Gastroesophageal sphincter (tissue), 4 donors: ENCODE measurements at regions not wholly inside any gene's neighbourhood (a gene's known extent, or its start where the extent isn't known, plus 50 kb on each side); places are given as distances from the start of the nearest gene placed in this dataset.

Source experiments
- ATAC-seq: fragments of 150-250 bp; one replicate; pipeline ENCODE4 v1.9.1; 2016; ENCODE audit warnings: mild to moderate bottlenecking, moderate library complexity
- H3K27ac ChIP-seq, 4 donors: fragments of 200-600 bp; sonication (generic) in 3 of 4; 1 replicate in 3 of 4; 2 replicates in 1 of 4; pipeline ENCODE4 v1.5.1; 2016 to 2019
- H3K27me3 ChIP-seq: fragments of 200-600 bp; sonication (generic); one replicate; pipeline ENCODE4 v1.5.1; 2019
- H3K36me3 ChIP-seq, 2 donors: fragments of 200-600 bp; sonication (generic); one replicate each; pipeline ENCODE4 v1.5.1; 2019; ENCODE audit warnings: control low read depth in 1 of 2
- H3K4me1 ChIP-seq, 3 donors: fragments of 200-600 bp; sonication (generic); 1 replicate in 2 of 3; 2 replicates in 1 of 3; pipeline ENCODE4 v1.5.1; 2016 to 2019; ENCODE audit warnings: control low read depth in 2 of 3
- H3K4me3 ChIP-seq, 2 donors: fragments of 200-600 bp; sonication (generic); one replicate each; pipeline ENCODE4 v1.5.1; 2019; ENCODE audit warnings: mild to moderate bottlenecking in 1 of 2, moderate library complexity in 1 of 2
- H3K9me3 ChIP-seq, 3 donors: fragments of 200-600 bp; sonication (generic); one replicate each; pipeline ENCODE4 v1.5.1; 2017 to 2019; ENCODE audit warnings: control low read depth in 2 of 3
- EP300 ChIP-seq: sonication (generic); formaldehyde crosslinking; IDR thresholded peaks from one replicate; pipeline ENCODE4 v1.6.1; 2017; ENCODE audit warnings: antibody characterized with exemption, mild to moderate bottlenecking
- POLR2A ChIP-seq, 2 donors: fragments of 450-650 bp; IDR thresholded peaks; one replicate each; pipeline ENCODE4 v1.6.1; 2017; ENCODE audit warnings: antibody characterized with exemption in 2 of 2, mild to moderate bottlenecking in 2 of 2, moderate library complexity in 1 of 2
- POLR2AphosphoS5 ChIP-seq: sonication (generic); formaldehyde crosslinking; IDR thresholded peaks from one replicate; pipeline ENCODE4 v1.6.1; 2017; ENCODE audit warnings: antibody characterized with exemption
- WGBS, 2 donors: methylation state at CpG; one replicate each; pipeline ENCODE4 v1.1.5; 2018; ENCODE audit warnings: low coverage in 1 of 2; 5-methylcytosine and 5-hydroxymethylcytosine counted together
- TF ChIP-seq, protein P1 (sequence below), 4 experiments: fragments of 200-600 bp in 2 of 4; fragments of 450-650 bp in 2 of 4; sonication (generic) in 1 of 4; IDR thresholded peaks; one replicate each; pipeline ENCODE4 v1.5.1; 2017 to 2019; ENCODE audit warnings: antibody characterized with exemption in 4 of 4, mild to moderate bottlenecking in 2 of 4, moderate library complexity in 2 of 4

DNA sequence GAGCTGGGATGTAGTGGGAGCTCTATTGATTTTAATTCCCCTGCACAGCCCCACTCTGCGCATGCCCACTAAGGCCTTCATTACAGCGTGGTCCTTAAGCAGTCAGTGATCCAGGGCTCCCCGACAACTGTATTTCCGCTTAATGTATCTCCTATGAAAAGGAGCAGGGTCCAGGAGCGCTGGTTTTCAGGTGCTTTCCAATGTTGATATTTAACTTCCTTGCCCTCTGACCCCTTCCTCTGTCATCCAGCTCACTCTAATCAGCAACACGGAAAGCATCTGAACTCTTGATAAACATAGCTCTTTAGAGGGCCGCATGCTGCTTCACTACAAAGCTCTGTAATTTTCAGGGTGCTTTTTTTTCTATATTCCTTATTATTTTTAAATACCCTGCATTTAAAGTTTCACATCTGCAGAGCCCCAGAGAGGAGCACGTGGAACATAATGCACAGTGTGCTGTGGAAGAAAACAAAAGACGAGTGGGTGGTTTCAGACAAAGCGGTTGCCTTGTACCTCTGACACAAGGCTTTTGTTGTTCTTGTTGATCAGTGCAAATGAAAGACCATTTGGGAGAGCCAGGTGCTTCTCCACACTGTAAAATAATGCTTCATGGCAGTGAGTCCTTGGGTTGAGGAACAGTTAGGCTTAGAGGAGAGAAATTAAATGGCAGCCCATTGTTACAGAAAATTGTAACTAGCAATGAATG is 465.9 kb upstream of the CELF2 start:
- H3K27ac ChIP-seq: no peak overlapping the region
- H3K9me3 ChIP-seq: no peaks in the 10 kb centered on the region
- no peak for ATAC-seq
- H3K4me1 ChIP-seq: no peaks in the 10 kb centered on the region
- WGBS, 2 donors: 76 to 81% methylated on average over 3 to 9 of the region's 10 CpGs
- H3K4me3 ChIP-seq: no peak overlapping the region
- H3K36me3 ChIP-seq: no peaks in the 10 kb centered on the region
- H3K27me3 ChIP-seq: no peaks in the 10 kb centered on the region
- TF ChIP-seq POLR2A (IDR thresholded peaks at IDR 0.05) (no peak), EP300 (no peak), POLR2AphosphoS5 (no peak)
- TF ChIP-seq, protein P1, sequence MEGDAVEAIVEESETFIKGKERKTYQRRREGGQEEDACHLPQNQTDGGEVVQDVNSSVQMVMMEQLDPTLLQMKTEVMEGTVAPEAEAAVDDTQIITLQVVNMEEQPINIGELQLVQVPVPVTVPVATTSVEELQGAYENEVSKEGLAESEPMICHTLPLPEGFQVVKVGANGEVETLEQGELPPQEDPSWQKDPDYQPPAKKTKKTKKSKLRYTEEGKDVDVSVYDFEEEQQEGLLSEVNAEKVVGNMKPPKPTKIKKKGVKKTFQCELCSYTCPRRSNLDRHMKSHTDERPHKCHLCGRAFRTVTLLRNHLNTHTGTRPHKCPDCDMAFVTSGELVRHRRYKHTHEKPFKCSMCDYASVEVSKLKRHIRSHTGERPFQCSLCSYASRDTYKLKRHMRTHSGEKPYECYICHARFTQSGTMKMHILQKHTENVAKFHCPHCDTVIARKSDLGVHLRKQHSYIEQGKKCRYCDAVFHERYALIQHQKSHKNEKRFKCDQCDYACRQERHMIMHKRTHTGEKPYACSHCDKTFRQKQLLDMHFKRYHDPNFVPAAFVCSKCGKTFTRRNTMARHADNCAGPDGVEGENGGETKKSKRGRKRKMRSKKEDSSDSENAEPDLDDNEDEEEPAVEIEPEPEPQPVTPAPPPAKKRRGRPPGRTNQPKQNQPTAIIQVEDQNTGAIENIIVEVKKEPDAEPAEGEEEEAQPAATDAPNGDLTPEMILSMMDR (IDR thresholded peaks at IDR 0.05): no peak

DNA sequence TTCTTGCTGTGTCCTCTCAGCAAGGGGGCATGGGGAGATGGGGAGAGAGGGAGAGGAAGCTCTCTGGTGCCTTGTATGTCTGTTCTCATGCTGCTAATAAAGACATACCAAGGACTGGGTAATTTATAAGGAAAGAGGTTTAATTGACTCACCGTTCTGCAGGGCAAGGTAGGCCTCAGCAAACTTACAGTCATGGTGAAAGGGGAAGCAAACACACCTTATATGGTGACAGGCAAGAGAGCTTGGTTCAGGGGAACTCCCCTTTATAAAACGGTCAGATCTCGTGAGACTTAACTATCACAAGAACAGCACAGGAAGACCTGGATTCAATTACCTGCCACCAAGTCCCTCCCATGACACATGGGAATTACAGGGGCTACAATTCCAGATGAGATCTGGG is 464.7 kb upstream of the CELF2 start:
- no peaks in the 10 kb centered on the region for H3K27me3 ChIP-seq
- ATAC-seq: no peak
- TF ChIP-seq, protein P1 (IDR thresholded peaks at IDR 0.05): no peak
- no peak for TF ChIP-seq POLR2A (IDR thresholded peaks at IDR 0.05)
- no peak for TF ChIP-seq EP300
- TF ChIP-seq POLR2AphosphoS5: no peak
- no peak overlapping the region for H3K27ac ChIP-seq
- no peaks in the 10 kb centered on the region for H3K36me3 ChIP-seq
- no peaks in the 10 kb centered on the region for H3K9me3 ChIP-seq
- 92 to 100% methylated on average over 2 of the region's 3 CpGs for WGBS, 2 donors
- H3K4me3 ChIP-seq: no peak overlapping the region
- H3K4me1 ChIP-seq: no peaks in the 10 kb centered on the region

DNA sequence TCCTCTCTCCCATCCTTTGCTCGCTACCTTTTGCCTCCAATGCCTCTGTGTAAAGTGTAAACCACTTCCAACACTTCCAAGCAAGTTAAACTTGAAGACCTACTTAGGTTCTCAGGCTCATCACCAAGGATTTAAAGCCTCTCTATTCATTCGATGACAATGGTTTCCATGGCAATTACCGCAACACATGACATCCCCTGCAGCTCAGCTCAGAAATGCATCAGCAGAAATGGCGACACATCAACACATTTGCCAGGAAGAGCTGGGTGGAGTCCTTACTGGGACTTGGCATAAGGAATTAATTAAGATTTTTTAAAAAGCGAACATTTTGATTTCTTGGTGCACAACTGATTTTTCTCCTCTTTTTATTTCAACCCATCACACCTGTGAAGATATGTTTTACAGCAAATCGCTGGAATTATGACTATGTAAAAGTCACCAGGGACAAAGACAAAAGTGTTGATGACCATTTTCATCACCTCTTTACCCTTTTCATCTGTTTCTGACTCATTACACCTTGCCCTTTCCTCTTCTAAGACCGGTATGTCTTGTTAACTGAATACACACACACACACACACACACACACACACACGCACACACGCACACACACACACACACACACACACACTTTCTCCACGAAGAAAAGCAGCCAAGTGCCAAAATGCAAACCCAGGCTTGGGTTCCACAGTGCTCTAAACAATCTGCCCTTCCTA is 453.4 kb upstream of the CELF2 start:
- Histone ChIP-seq H3K27ac (no peak overlapping the region), H3K4me1 (no peaks in the 10 kb centered on the region), H3K9me3 (no peaks in the 10 kb centered on the region), H3K36me3 (no peaks in the 10 kb centered on the region), H3K4me3 (no peak overlapping the region), H3K27me3 (no peaks in the 10 kb centered on the region)
- WGBS, 2 donors: 74 to 80% methylated on average over 9 to 10 of the region's 10 CpGs
- TF ChIP-seq, protein P1 (IDR thresholded peaks at IDR 0.05): no peak
- TF ChIP-seq EP300 (no peak), POLR2A (IDR thresholded peaks at IDR 0.05) (no peak), POLR2AphosphoS5 (no peak)
- ATAC-seq: no peak

DNA sequence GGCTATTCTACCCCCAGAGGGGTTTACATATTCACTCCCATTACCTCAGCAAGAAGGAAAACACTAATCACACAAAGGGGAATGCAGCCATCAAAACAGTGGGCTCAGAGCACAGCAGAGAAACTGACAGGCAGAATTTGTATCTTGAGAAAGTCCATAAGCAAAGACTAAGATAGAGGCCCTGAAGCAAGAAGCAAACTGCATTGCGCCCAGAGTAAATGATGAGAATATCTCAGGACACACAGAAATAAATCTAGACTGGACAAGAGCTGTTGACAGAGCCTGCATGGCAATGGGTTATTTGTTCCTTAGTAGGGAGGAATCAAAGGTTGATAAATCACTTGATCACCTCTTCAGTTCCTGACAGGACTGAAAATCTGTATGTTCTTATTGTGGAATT is 440.7 kb upstream of the CELF2 start:
- H3K4me3 ChIP-seq: no peak overlapping the region
- H3K9me3 ChIP-seq: no peaks in the 10 kb centered on the region
- no peak overlapping the region for H3K27ac ChIP-seq
- 86 to 100% methylated on average over 1 of the region's 1 CpG for WGBS, 2 donors
- no peak for ATAC-seq
- no peaks in the 10 kb centered on the region for H3K36me3 ChIP-seq
- no peak for TF ChIP-seq EP300
- TF ChIP-seq, protein P1 (IDR thresholded peaks at IDR 0.05): no peak
- no peak for TF ChIP-seq POLR2A (IDR thresholded peaks at IDR 0.05)
- no peak for TF ChIP-seq POLR2AphosphoS5
- no peaks in the 10 kb centered on the region for H3K4me1 ChIP-seq
- no peaks in the 10 kb centered on the region for H3K27me3 ChIP-seq

DNA sequence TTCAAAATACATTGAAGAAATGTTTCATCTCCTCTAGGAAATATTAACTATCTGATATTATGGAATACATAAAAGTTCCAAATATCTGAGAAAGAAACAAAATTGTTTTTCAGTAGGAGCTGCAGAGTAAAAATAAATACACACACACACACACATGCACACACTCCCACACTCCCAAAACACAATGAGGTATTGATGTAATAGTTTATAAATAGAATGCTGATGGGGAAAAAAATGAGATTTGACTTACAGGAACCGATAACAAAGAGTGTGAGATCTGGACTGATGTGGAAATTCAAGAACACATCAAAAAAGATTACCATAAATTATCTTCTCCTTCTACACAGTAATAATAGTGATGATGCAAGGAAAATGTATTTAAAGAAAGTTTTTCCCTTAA is 438.0 kb upstream of the CELF2 start:
- Histone ChIP-seq H3K4me3 (no peak overlapping the region), H3K4me1 (no peaks in the 10 kb centered on the region), H3K27ac (no peak overlapping the region), H3K9me3 (no peaks in the 10 kb centered on the region), H3K27me3 (no peaks in the 10 kb centered on the region), H3K36me3 (no peaks in the 10 kb centered on the region)
- 47 to 50% methylated on average over 1 of the region's 1 CpG for WGBS, 2 donors
- no peak for ATAC-seq
- TF ChIP-seq, protein P1 (IDR thresholded peaks at IDR 0.05): no peak
- no peak for TF ChIP-seq EP300
- no peak for TF ChIP-seq POLR2AphosphoS5
- no peak for TF ChIP-seq POLR2A (IDR thresholded peaks at IDR 0.05)
